PFSK-1 (cell line): ENCODE measurements at regions not wholly inside any gene's neighbourhood (a gene's known extent, or its start where the extent isn't known, plus 50 kb on each side); places are given as distances from the start of the nearest gene placed in this dataset.

ENCODE experiments used
- POLR2AphosphoS5 ChIP-seq: IDR thresholded peaks from 2 replicates; pipeline ENCODE4 v1.6.1; 2012; ENCODE audit warnings: low read depth, mild to moderate bottlenecking, control low read depth, low read length, moderate library complexity
- SIN3A ChIP-seq: IDR thresholded peaks from 2 replicates; pipeline ENCODE4 v1.6.1; 2012; ENCODE audit warnings: mild to moderate bottlenecking, low read length, moderate library complexity, borderline replicate concordance; ENCODE audit not compliant: insufficient read depth

DNA sequence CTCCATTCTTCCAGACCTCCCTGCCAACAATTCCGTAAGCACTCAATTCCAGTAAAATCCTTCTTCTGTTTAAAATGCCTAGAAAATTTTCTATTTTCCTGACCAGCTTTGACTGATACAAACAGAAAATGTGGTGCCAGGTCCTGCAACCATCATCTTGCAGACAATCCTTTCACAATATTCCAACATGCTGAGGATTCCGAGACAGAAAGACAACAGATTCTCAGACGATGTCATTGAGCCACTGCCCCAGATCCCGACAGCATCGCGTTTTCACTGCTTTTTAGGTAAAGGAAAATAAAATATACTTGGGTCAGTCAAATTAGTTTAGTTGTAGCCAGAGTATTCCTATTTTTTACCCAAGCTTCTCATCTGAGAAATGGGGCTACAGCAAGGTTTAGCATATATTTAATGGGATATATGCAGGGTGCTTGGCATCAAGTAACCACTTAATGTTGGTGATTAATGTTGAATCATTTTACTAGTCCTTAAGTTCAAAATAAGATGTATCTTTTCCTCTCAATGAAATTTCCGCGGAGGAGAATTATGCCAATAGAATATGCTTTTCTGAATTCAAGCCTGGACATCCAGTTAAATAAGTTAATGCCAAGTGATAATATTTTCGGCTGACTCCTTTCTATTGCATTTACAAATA lies 866.6 kb downstream of the SLC4A3 start:
- TF ChIP-seq POLR2AphosphoS5 (no peak), SIN3A (no peak)
